GM06990 (cell line): ENCODE measurements at regions not wholly inside any gene's neighbourhood (a gene's known extent, or its start where the extent isn't known, plus 50 kb on each side); places are given as distances from the start of the nearest gene placed in this dataset.

Experiments
- DNase-seq: peaks from one replicate; pipeline ENCODE4 v3.0.0-alpha.2; 2011; ENCODE audit not compliant: insufficient read length; ENCODE audit errors: extremely low read depth
- H3K27me3 ChIP-seq: replicated peaks from 2 replicates; pipeline ENCODE4 v1.6.0; 2011; ENCODE audit warnings: low read length; ENCODE audit not compliant: control insufficient read depth, insufficient read depth
- H3K36me3 ChIP-seq: 2 replicates; pipeline ENCODE4 v1.5.1; 2011; ENCODE audit warnings: low read length; ENCODE audit not compliant: control insufficient read depth, insufficient read depth
- H3K4me3 ChIP-seq: replicated peaks from 2 replicates; pipeline ENCODE4 v1.5.1; 2011; ENCODE audit warnings: low read depth, mild to moderate bottlenecking, control low read depth, low read length
- TF ChIP-seq, protein P1 (sequence below): IDR thresholded peaks from 2 replicates; pipeline ENCODE4 v1.5.1; 2011; ENCODE audit warnings: low read length, control low read depth, mild to moderate bottlenecking, inconsistent platforms; ENCODE audit not compliant: insufficient read depth, poor library complexity, severe bottlenecking

GRCh38 chr4:126710935-126711334 is 921.8 kb upstream of the INTU start:
- H3K36me3 ChIP-seq: no peaks in the 10 kb centered on the region
- no peak for DNase-seq

GRCh38 chr4:126715067-126715466 is 917.7 kb upstream of the INTU start:
- TF ChIP-seq, protein P1, sequence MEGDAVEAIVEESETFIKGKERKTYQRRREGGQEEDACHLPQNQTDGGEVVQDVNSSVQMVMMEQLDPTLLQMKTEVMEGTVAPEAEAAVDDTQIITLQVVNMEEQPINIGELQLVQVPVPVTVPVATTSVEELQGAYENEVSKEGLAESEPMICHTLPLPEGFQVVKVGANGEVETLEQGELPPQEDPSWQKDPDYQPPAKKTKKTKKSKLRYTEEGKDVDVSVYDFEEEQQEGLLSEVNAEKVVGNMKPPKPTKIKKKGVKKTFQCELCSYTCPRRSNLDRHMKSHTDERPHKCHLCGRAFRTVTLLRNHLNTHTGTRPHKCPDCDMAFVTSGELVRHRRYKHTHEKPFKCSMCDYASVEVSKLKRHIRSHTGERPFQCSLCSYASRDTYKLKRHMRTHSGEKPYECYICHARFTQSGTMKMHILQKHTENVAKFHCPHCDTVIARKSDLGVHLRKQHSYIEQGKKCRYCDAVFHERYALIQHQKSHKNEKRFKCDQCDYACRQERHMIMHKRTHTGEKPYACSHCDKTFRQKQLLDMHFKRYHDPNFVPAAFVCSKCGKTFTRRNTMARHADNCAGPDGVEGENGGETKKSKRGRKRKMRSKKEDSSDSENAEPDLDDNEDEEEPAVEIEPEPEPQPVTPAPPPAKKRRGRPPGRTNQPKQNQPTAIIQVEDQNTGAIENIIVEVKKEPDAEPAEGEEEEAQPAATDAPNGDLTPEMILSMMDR: no peak
- Histone ChIP-seq H3K4me3 (no peak overlapping the region), H3K36me3 (no peaks in the 10 kb centered on the region), H3K27me3 (no peaks in the 10 kb centered on the region)
- DNase-seq: no peak

More at GRCh38 chr4:126710935-126711334, 921.8 kb upstream of the INTU start:
- TF ChIP-seq, protein P1: no peak
- Histone ChIP-seq H3K27me3 (no peaks in the 10 kb centered on the region), H3K4me3 (no peak overlapping the region)

- DNase-seq: no peak
- Histone ChIP-seq H3K27me3 (no peaks in the 10 kb centered on the region), H3K36me3 (no peaks in the 10 kb centered on the region), H3K4me3 (no peak overlapping the region)
- TF ChIP-seq, protein P1: no peak
These were observed 917.1 kb upstream of the INTU start for GRCh38 chr4:126715681-126716080.

DNA sequence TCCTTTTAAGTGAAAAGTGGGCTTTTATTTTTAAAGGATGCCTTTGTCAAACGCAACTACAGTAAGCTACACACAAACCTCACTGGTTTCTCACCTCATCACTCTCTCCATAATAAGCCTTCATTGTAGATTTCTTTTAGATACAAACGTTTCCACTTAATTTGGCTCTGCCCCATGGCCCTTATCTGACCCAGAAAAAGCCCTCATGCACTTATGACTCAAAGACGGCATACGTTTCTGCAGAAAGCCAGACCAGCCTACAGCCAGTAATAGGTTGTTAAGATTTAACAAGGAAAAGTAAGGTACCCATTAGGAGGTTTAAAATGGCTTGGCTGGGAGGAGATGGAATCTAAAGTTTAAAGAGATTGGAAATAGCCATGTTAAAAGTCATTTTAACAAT is 914.6 kb upstream of the INTU start:
- Histone ChIP-seq H3K27me3 (no peaks in the 10 kb centered on the region), H3K4me3 (no peak overlapping the region), H3K36me3 (no peaks in the 10 kb centered on the region)
- TF ChIP-seq, protein P1: no peak
- no peak for DNase-seq

- H3K27me3 ChIP-seq: no peaks in the 10 kb centered on the region
- DNase-seq: no peak
- H3K4me3 ChIP-seq: no peak overlapping the region
- TF ChIP-seq, protein P1: no peak
- no peaks in the 10 kb centered on the region for H3K36me3 ChIP-seq
These were observed 912.9 kb upstream of the INTU start for GRCh38 chr4:126719852-126720251.

- no peak for DNase-seq
- Histone ChIP-seq H3K4me3 (no peak overlapping the region), H3K27me3 (no peaks in the 10 kb centered on the region), H3K36me3 (no peaks in the 10 kb centered on the region)
- TF ChIP-seq, protein P1: no peak
These were observed 906.9 kb upstream of the INTU start for GRCh38 chr4:126725906-126726305.
